ENCODE measurements at regions not wholly inside any gene's neighbourhood (a gene's known extent, or its start where the extent isn't known, plus 50 kb on each side); places are given as distances from the start of the nearest gene placed in this dataset.

DNA sequence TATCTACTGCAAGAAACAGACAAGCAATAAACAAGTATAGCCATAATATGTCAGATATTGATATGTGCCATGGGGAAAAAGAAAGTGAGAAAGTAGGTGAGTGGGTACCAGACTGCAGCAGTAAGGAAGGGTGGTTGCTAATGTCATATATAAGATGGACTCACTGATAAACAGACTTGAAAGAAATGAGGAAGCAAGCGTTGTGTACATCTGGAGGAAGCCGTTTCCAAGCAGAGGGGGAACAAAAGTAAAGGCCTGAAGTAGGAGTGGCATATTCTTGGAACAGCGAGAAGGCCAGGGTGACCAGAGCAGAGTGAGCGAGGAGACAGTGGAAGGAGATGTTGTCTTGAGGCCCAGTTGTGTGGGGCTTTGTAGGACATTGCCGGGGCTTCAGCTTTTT is 142.2 kb upstream of the MAP3K1 start:
- no peak for TF ChIP-seq CTCF (IDR thresholded peaks at IDR 0.05)
- intact Hi-C loops (cut with DNase I): no loop called here
- ATAC-seq: peak; percentile 62

GRCh38 chr5:56671571-56671970 is 143.8 kb upstream of the MAP3K1 start:
- no peaks in the 10 kb centered on the region for H3K36me3 ChIP-seq
- no peaks in the 10 kb centered on the region for H3K9me3 ChIP-seq
- ATAC-seq: no peak
- H3K27me3 ChIP-seq: no peaks in the 10 kb centered on the region
- intact Hi-C loops (cut with DNase I): no loop called here
- peak overlapping the region in 1 of 2 donors; percentile 92 for H3K27ac ChIP-seq
- no peak for TF ChIP-seq CTCF (IDR thresholded peaks at IDR 0.05)
- H3K4me1 ChIP-seq: peaks cover 7 to 64% of the 10 kb centered on the region in 2 donors
- no peak for DNase-seq
- H3K4me3 ChIP-seq: no peak overlapping the region

More for the DNA sequence above, 142.2 kb upstream of the MAP3K1 start:
- DNase-seq: peak in 1 of 4 donors; percentile 50
- H3K4me1 ChIP-seq: peaks cover 7 to 57% of the 10 kb centered on the region in 2 donors
- no peaks in the 10 kb centered on the region for H3K27me3 ChIP-seq
- H3K36me3 ChIP-seq: no peaks in the 10 kb centered on the region
- no peaks in the 10 kb centered on the region for H3K9me3 ChIP-seq
- H3K4me3 ChIP-seq: no peak overlapping the region
- peak overlapping the region in 1 of 2 donors; percentile 92 for H3K27ac ChIP-seq

- Histone ChIP-seq H3K4me1 (peaks cover 7 to 71% of the 10 kb centered on the region in 2 donors), H3K27me3 (no peaks in the 10 kb centered on the region), H3K27ac (peak overlapping the region in 1 of 2 donors; percentile 92), H3K4me3 (no peak overlapping the region), H3K9me3 (no peaks in the 10 kb centered on the region), H3K36me3 (no peaks in the 10 kb centered on the region)
- no peak for TF ChIP-seq CTCF (IDR thresholded peaks at IDR 0.05)
- ATAC-seq (no peak), DNase-seq (no peak)
- intact Hi-C loops (cut with DNase I): no loop called here
Observed at GRCh38 chr5:56670916-56671315, 144.4 kb upstream of the MAP3K1 start.

DNA sequence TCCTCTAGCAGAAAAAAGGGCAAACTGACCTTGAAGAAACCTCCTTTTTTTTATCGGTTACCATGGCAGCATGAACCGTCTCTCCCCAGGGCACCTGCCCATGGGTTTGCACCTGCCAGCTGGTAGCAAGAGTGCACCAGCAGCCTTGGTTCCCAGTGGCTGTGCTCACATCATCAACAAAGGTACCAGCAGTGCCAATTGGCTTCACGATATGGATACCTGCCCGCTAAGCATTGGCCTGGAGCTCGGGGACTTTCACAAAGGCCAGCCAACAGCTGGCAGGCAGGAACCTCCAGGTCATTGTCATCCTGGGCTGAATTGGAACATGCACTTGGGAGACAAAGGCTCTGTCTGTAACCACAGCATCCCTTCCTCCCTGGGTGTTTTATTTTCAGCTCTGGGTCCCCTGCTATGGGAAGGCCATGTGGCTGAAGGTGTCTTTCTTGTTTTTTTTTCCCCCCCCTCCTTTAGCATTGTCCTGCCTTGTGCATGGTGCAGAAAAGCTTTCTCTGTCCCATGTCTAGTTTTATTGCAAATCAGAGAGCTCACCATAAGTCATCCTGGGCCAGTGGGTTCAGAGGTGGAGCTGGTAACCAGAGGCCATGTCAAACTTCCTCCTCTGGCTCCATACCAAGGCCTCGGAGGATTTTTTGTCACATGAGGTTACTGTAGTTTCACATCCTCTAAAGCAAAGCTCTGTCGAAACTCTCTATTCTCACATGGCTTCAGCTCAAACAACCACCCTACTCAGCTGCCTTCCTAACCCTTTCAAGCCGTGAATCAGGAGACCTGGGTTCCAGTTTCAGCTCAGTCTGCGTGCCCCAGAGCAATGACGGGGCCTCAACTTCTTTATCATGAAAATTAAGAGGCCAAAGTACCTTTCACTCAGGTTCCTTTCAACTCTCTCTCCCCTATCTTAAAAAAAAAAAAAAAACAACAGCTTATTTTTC is 145.5 kb upstream of the MAP3K1 start:
- TF ChIP-seq CTCF (IDR thresholded peaks at IDR 0.05): no peak
- Histone ChIP-seq H3K36me3 (no peaks in the 10 kb centered on the region), H3K9me3 (no peaks in the 10 kb centered on the region), H3K27ac (peak overlapping the region in 1 of 2 donors; percentile 92), H3K4me1 (peaks cover 7 to 77% of the 10 kb centered on the region in 2 donors), H3K27me3 (no peaks in the 10 kb centered on the region), H3K4me3 (no peak overlapping the region)
- peak in 2 of 4 donors; percentile 41 to 66 for DNase-seq
- ATAC-seq: peak; percentile 78
- intact Hi-C loops (cut with DNase I): no loop called here

- Histone ChIP-seq H3K4me1 (peaks cover 7 to 74% of the 10 kb centered on the region in 2 donors), H3K36me3 (no peaks in the 10 kb centered on the region), H3K9me3 (no peaks in the 10 kb centered on the region), H3K4me3 (no peak overlapping the region), H3K27me3 (no peaks in the 10 kb centered on the region), H3K27ac (peak overlapping the region in 1 of 2 donors; percentile 92)
- ATAC-seq (no peak), DNase-seq (no peak)
- intact Hi-C loops (cut with DNase I): no loop called here
- no peak for TF ChIP-seq CTCF (IDR thresholded peaks at IDR 0.05)
Observed at GRCh38 chr5:56668996-56669395, 146.4 kb upstream of the MAP3K1 start.

Data from left lung (tissue), 4 donors.